GM18870 (cell line): ENCODE measurements at regions not wholly inside any gene's neighbourhood (a gene's known extent, or its start where the extent isn't known, plus 50 kb on each side); places are given as distances from the start of the nearest gene placed in this dataset.

Experiments
- ATAC-seq: cut with Tn5 transposase; IDR thresholded peaks from one replicate; pipeline ENCODE4 v1.9.1; 2021; ENCODE audit warnings: moderate library complexity; ENCODE audit not compliant: unreplicated experiment

- ATAC-seq = no peak
Observed at GRCh38 chr2:6754419-6754818, 111.3 kb downstream of the CMPK2 start.

GRCh38 chr2:6755456-6755855 lies 110.3 kb downstream of the CMPK2 start:
- no peak for ATAC-seq

GRCh38 chr2:6757215-6757614 lies 108.5 kb downstream of the CMPK2 start:
- no peak for ATAC-seq

GRCh38 chr2:6759689-6760088 lies 106.0 kb downstream of the CMPK2 start:
- ATAC-seq = no peak

GRCh38 chr2:6760132-6760531 lies 105.6 kb downstream of the CMPK2 start:
- no peak for ATAC-seq

DNA sequence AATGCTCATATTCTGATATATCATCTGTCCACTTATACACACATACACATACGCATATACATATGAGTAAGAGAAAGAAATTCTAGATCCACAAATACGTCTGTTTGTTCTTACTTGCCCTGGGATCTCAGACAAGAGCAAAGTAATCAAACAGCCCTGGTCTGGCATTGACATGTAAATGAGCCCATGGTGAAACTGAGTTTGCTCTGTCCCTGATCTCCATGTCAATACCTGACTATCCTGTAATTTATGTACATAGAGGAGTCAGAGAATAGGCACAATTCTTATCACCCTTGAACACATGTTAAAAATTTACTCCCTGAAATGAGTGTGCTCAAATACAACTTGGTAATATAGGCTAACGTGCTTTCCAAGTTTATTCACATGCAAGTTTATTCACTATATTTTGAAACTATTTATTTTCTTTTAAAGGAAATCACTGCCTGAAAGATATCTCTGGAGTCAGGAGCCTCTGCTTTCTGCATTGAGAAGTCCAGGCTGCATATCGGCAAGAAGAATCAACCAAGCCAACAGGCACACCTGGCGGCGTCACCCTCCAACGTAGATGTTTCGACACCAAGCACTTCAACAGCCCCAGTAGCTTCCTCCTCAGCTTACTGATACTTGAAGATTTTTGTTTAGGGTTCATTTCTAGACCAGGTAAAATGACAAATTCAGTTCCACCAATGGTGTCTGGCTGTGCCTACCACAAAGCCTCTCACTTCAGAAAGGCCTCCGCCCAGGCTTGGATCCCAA lies 100.6 kb downstream of the CMPK2 start:
- ATAC-seq = no peak

GRCh38 chr2:6769346-6769745 lies 96.4 kb downstream of the CMPK2 start:
- no peak for ATAC-seq

DNA sequence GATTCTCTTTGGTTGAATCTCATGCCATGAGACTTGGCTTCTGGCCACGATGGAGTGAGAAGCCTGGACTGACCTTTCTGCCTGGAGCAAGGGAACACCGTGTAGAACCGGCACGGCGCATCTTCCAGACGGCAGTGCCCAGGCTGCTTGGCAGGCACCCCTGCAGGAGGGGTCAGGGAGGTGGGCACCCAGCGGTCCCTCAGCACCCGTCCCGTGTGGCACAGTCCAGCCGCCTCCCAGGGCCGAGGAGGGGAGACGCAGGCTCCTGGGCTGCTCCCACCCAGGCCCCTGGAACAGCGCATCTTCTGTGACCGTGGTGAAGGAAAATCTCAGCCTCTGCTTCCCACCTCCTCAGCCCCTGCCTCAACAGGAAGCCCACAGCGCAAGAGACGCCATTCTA lies 95.7 kb downstream of the CMPK2 start:
- ATAC-seq = no peak

DNA sequence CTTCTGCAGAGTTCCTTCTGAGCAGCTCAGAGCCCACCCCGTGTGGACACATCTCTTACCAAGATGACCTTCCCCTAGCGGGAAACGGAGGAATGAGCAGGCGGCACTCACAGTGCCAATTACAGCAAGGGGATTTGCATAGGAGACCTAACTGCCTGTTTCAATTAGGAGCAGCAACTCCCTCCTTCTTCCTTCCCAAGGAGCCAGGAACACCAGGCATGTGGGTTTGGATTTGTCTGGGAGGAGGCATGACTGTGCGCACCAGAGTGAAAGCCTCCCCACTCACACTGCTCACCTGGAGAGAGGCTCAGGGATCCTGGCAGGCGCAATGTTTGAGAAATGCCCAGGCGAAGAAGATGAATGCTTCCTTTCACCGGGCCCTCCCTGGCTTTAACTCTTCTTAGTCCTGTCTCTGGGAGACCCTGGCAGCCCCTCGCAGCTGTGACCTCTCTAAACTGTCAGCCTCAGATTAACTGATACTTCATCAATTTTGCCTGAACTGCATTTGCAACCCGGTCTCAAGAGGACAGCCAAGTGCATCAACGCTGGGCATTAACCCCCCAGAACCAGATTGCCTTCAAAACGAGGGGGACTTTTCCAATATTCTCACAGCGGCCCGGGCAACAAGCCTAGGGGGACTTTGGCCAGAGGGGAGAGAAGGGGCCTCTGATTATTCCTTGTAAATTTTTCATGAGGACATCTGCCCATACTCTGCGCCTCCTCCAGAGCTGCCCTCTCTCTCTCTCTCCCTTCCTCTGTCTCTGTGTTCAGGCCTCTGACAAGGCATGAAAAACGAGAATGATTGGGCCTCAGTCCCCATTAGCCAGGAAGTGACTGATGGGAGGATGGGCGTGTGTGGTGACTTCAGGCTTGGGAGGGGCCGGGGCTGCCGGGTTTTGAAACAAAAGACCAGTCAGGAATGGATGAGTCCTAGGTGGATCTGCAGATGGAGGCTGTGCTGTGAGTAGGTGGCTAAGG lies 93.8 kb downstream of the CMPK2 start:
- ATAC-seq = no peak

DNA sequence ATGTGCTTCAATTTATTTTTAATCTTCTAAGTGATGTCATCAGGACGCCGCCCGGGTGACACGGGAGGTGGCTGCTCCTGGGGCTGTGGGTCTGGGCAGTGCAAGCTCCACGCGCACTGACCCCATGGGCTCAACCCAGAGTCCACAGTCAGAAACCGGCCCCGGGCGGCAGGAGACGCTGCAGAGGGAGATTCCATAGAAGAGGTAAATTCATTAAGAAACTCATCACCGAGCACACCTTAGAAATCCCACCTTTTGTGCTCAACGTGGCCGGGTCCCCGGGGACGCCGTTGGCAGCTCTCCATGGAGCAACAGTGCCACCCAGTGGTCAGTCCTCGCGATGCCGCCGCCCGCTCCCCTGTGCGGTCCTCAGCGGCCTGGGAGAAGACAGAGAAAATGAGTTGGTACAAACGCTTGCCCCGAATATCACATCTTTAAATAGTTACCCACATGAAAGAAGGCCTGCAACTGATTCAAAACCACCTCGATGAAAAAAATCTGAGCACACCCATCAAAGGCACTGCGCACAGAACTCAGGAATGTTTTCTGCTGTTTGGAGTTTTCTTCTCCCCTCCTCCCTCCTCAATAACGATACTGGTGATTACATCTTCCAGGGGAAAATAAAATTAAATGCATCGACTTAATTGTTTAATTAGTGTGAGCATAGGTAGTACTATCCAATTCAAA lies 92.6 kb downstream of the CMPK2 start:
- ATAC-seq = peak; percentile 81

DNA sequence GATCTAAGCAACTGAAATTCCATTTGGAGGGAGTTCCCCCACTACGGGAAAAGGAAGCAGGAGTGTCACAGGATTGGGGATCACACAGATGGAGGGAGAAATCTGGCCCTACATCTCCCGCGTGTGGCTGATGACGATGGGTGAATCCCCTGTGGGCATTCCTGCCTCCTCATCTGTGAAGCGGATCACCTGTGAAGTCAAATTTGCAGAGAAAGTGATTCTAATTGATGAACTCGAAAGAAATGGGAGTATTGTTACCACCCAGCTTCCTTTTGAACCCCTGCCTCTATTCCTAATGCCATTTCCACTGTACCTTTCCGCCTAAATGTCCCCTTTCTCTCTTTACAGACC lies 92.0 kb downstream of the CMPK2 start:
- no peak for ATAC-seq

GRCh38 chr2:6776125-6776524 lies 89.6 kb downstream of the CMPK2 start:
- ATAC-seq = no peak

- no peak for ATAC-seq
Observed at GRCh38 chr2:6777626-6778025, 88.1 kb downstream of the CMPK2 start.

GRCh38 chr2:6780765-6781274 lies 84.9 kb downstream of the CMPK2 start:
- ATAC-seq = peak; percentile 84

DNA sequence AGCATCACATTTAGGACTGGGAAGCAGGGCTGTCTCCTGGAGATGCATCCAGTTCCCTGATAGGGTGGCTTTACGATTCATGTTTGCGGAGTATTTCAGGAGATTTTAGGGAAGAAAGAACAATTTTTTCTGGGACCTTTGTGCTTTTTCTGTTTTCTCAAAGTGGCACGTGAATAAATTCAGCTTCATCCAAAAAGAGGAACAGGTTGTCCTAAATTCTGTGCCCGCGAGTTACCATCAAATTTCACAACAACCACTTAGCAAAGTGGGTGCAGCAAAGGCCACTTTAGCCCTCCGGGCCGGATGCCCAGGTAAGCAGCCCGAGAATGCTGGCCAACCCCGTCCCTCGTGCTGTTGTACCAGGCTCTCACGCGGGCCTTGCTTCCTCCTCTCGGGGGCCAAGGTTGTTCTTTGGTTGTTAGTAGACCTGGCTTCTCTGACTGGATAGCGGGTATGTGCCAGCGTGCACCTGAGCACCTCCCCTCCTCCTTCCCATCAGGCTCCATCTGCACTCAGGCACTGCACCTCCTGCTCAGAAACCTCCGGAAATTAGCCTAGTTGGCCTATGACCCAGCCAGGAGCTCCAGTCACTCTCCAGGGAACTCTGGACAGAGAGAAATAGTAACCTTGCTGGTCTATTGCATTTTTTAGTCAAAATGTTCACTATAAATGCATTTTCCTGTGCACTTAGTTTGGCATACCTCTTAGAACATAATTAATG lies 83.0 kb downstream of the CMPK2 start:
- ATAC-seq = no peak

GRCh38 chr2:6783238-6783614 lies 82.5 kb downstream of the CMPK2 start:
- ATAC-seq = no peak

DNA sequence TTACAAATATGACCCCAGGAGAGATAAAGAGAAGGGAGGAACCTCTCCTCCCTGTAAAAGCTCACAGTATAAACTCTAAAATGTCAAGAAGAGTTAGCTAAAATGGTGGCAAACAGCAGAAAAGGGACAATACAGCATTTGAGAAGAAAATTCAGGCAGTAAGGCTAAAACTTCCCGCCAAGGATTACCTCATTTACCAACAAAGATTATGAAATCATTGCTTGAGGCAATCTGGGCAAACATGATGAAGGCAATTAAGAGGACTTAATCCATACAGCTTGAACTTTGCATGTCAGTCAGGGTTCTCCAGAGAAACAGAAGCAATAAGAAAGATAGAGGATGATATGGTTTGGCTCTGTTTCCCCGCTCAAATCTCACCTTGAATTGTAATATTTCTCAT lies 81.4 kb downstream of the CMPK2 start:
- ATAC-seq = no peak

GRCh38 chr2:6785493-6785892 lies 80.2 kb downstream of the CMPK2 start:
- ATAC-seq = no peak

DNA sequence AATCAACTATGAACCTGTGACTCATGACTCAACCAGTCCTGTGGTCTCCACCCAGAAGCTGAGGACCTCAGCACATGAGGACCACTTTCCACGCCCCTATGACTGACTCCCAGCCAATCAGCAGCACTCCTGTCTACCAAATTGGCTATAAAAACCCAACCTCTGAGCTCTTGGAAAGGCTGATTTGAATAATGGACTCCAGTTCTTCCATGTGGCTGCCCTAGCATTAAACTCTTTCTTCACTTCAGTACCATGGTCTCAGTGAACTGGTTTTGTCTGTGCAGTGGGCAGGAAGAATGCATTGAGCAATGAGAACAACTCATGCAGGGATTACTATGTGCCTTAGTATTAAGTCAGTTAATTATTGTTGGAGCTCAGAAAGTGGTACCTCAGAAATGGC lies 78.3 kb downstream of the CMPK2 start:
- ATAC-seq = no peak

DNA sequence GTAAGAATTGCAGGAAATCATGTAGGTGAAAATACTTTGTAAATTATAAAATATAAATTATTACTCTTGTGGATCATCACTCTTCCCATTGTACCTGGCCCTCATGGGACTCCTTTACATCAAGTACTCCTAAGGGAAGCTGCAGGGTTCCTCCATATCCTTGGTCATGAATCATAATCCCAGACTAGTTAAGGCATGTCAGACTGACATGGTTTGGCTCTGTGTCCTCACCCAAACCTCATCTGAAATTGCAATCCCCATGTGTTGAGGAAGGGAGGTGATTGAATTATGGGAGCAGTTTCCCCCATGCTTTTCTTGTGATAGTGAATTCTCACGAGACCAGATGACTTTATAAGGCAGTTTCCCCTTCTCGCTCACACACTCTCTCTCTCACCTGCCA lies 77.1 kb downstream of the CMPK2 start:
- no peak for ATAC-seq
